ENCODE measurements at regions not wholly inside any gene's neighbourhood (a gene's known extent, or its start where the extent isn't known, plus 50 kb on each side); places are given as distances from the start of the nearest gene placed in this dataset.

GRCh38 chr4:13202701-13203100 is 281.4 kb downstream of the RAB28 start:
- TF ChIP-seq, protein P1, sequence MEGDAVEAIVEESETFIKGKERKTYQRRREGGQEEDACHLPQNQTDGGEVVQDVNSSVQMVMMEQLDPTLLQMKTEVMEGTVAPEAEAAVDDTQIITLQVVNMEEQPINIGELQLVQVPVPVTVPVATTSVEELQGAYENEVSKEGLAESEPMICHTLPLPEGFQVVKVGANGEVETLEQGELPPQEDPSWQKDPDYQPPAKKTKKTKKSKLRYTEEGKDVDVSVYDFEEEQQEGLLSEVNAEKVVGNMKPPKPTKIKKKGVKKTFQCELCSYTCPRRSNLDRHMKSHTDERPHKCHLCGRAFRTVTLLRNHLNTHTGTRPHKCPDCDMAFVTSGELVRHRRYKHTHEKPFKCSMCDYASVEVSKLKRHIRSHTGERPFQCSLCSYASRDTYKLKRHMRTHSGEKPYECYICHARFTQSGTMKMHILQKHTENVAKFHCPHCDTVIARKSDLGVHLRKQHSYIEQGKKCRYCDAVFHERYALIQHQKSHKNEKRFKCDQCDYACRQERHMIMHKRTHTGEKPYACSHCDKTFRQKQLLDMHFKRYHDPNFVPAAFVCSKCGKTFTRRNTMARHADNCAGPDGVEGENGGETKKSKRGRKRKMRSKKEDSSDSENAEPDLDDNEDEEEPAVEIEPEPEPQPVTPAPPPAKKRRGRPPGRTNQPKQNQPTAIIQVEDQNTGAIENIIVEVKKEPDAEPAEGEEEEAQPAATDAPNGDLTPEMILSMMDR (IDR thresholded peaks at IDR 0.05) = no peak
- TF ChIP-seq POLR2A (IDR thresholded peaks at IDR 0.05) (no peak), POLR2AphosphoS5 (IDR thresholded peaks at IDR 0.05) (no peak), EP300 (IDR thresholded peaks at IDR 0.05) (no peak)
